Gastroesophageal sphincter (tissue), 4 donors: ENCODE measurements at regions not wholly inside any gene's neighbourhood (a gene's known extent, or its start where the extent isn't known, plus 50 kb on each side); places are given as distances from the start of the nearest gene placed in this dataset.

Experiments used
- ATAC-seq: fragments of 150-250 bp; one replicate; pipeline ENCODE4 v1.9.1; 2016; ENCODE audit warnings: mild to moderate bottlenecking, moderate library complexity
- H3K27ac ChIP-seq, 4 donors: fragments of 200-600 bp; sonication (generic) in 3 of 4; 1 replicate in 3 of 4; 2 replicates in 1 of 4; pipeline ENCODE4 v1.5.1; 2016 to 2019
- H3K27me3 ChIP-seq: fragments of 200-600 bp; sonication (generic); one replicate; pipeline ENCODE4 v1.5.1; 2019
- H3K36me3 ChIP-seq, 2 donors: fragments of 200-600 bp; sonication (generic); one replicate each; pipeline ENCODE4 v1.5.1; 2019; ENCODE audit warnings: control low read depth in 1 of 2
- H3K4me1 ChIP-seq, 3 donors: fragments of 200-600 bp; sonication (generic); 1 replicate in 2 of 3; 2 replicates in 1 of 3; pipeline ENCODE4 v1.5.1; 2016 to 2019; ENCODE audit warnings: control low read depth in 2 of 3
- H3K4me3 ChIP-seq, 2 donors: fragments of 200-600 bp; sonication (generic); one replicate each; pipeline ENCODE4 v1.5.1; 2019; ENCODE audit warnings: mild to moderate bottlenecking in 1 of 2, moderate library complexity in 1 of 2
- H3K9me3 ChIP-seq, 3 donors: fragments of 200-600 bp; sonication (generic); one replicate each; pipeline ENCODE4 v1.5.1; 2017 to 2019; ENCODE audit warnings: control low read depth in 2 of 3
- EP300 ChIP-seq: sonication (generic); formaldehyde crosslinking; IDR thresholded peaks from one replicate; pipeline ENCODE4 v1.6.1; 2017; ENCODE audit warnings: antibody characterized with exemption, mild to moderate bottlenecking
- POLR2A ChIP-seq, 2 donors: fragments of 450-650 bp; IDR thresholded peaks; one replicate each; pipeline ENCODE4 v1.6.1; 2017; ENCODE audit warnings: antibody characterized with exemption in 2 of 2, mild to moderate bottlenecking in 2 of 2, moderate library complexity in 1 of 2
- POLR2AphosphoS5 ChIP-seq: sonication (generic); formaldehyde crosslinking; IDR thresholded peaks from one replicate; pipeline ENCODE4 v1.6.1; 2017; ENCODE audit warnings: antibody characterized with exemption
- WGBS, 2 donors: methylation state at CpG; one replicate each; pipeline ENCODE4 v1.1.5; 2018; ENCODE audit warnings: low coverage in 1 of 2; 5-methylcytosine and 5-hydroxymethylcytosine counted together
- TF ChIP-seq, protein P1 (sequence below), 4 experiments: fragments of 200-600 bp in 2 of 4; fragments of 450-650 bp in 2 of 4; sonication (generic) in 1 of 4; IDR thresholded peaks; one replicate each; pipeline ENCODE4 v1.5.1; 2017 to 2019; ENCODE audit warnings: antibody characterized with exemption in 4 of 4, mild to moderate bottlenecking in 2 of 4, moderate library complexity in 2 of 4

DNA sequence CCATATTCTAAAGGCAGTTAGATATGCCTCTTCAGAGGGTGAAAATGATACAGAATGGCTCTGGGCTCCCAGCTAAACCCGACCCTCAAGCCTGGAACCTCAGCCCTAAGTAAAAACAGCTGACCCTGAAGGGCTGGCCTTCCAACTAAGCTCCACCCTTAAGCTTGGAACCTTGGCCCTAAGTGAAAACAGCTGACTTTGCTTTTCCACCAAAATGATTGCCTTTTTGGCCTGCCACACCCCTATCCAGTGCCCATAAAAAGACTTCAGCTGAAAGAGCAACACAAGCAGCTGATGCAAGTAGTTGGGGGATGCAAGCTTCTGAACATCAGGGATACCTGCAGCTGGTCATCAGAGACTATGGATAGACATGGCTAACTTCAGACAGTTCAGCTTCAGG lies 647.4 kb upstream of the SGCD start:
- Histone ChIP-seq H3K9me3 (peaks cover 0 to 15% (median 0%) of the 10 kb centered on the region in 3 donors), H3K4me1 (no peaks in the 10 kb centered on the region), H3K27ac (no peak overlapping the region), H3K27me3 (no peaks in the 10 kb centered on the region), H3K4me3 (no peak overlapping the region), H3K36me3 (no peaks in the 10 kb centered on the region)
- TF ChIP-seq POLR2AphosphoS5 (no peak), POLR2A (IDR thresholded peaks at IDR 0.05) (no peak), EP300 (no peak)
- TF ChIP-seq, protein P1, sequence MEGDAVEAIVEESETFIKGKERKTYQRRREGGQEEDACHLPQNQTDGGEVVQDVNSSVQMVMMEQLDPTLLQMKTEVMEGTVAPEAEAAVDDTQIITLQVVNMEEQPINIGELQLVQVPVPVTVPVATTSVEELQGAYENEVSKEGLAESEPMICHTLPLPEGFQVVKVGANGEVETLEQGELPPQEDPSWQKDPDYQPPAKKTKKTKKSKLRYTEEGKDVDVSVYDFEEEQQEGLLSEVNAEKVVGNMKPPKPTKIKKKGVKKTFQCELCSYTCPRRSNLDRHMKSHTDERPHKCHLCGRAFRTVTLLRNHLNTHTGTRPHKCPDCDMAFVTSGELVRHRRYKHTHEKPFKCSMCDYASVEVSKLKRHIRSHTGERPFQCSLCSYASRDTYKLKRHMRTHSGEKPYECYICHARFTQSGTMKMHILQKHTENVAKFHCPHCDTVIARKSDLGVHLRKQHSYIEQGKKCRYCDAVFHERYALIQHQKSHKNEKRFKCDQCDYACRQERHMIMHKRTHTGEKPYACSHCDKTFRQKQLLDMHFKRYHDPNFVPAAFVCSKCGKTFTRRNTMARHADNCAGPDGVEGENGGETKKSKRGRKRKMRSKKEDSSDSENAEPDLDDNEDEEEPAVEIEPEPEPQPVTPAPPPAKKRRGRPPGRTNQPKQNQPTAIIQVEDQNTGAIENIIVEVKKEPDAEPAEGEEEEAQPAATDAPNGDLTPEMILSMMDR (IDR thresholded peaks at IDR 0.05): no peak
- no peak for ATAC-seq
- WGBS, 2 donors: 40% methylated on average over 1 of the region's 1 CpG

DNA sequence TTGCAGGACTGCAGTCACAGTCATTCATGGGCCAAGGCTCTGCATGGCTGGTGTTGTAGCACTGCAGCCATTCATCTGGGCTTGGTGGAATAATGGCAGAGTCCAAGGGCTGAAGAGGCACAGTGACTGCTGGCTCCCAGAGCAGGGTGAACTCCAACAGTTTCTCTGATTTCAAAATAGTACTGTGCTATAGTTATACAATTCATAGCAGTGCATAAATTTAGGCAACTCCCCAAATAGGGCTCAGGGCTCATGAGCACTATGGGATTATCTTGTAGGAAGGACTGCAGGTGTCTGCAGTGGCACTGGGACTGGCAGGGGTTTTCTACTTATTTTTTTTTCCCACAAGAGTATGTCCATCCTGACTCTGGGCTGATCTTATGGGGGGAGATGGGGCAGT lies 642.5 kb upstream of the SGCD start:
- no peak for ATAC-seq
- no peak for TF ChIP-seq POLR2AphosphoS5
- TF ChIP-seq, protein P1 (IDR thresholded peaks at IDR 0.05): no peak
- no peak for TF ChIP-seq EP300
- no peak for TF ChIP-seq POLR2A (IDR thresholded peaks at IDR 0.05)
- H3K9me3 ChIP-seq: no peaks in the 10 kb centered on the region

DNA sequence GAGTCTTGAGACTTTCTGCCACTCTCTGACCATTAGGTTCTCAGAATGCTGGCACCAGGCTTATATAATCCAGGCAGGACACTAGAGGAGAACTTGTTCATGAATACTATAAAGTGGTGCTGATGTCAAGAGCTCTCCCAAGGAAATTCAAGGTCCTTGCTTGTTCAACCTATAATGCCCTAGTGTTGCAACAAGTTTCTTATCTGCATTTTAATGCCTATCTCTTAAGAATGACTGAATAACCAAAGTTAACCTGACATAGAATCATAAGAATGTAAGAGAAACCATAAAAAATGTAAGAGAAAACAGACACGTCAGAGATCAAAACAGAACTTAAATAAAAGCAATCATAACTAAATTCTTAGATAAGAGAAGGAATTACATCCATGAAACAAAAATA lies 640.8 kb upstream of the SGCD start:
- WGBS, 2 donors: 42 to 60% methylated on average over 1 of the region's 1 CpG
- Histone ChIP-seq H3K36me3 (no peaks in the 10 kb centered on the region), H3K4me3 (no peak overlapping the region), H3K4me1 (no peaks in the 10 kb centered on the region), H3K9me3 (no peaks in the 10 kb centered on the region), H3K27me3 (no peaks in the 10 kb centered on the region), H3K27ac (no peak overlapping the region)
- no peak for ATAC-seq
- TF ChIP-seq POLR2A (IDR thresholded peaks at IDR 0.05) (no peak), EP300 (no peak), POLR2AphosphoS5 (no peak)
- TF ChIP-seq, protein P1 (IDR thresholded peaks at IDR 0.05): no peak

More for the DNA sequence above, 642.5 kb upstream of the SGCD start:
- Histone ChIP-seq H3K27me3 (no peaks in the 10 kb centered on the region), H3K4me1 (no peaks in the 10 kb centered on the region), H3K36me3 (no peaks in the 10 kb centered on the region), H3K27ac (no peak overlapping the region), H3K4me3 (no peak overlapping the region)

DNA sequence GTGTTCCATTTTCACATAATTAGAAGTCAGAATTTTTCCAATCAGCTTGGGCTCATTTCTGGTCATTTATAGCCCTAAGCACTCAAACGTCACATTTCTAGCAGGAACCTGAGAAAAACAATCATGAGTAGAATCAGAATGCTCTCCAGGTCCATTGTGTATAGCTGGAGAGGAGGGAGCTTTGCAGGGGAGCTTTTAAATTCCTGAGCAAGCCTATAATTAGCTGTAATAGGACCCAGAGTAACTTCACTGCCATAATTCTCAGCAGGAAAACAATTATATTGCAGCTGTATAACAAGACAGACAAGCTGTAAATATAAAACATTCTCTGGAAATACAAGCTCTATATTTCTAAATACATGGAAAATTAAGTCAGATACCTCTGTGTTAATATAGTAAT lies 637.6 kb upstream of the SGCD start:
- no peak overlapping the region for H3K4me3 ChIP-seq
- H3K9me3 ChIP-seq: no peaks in the 10 kb centered on the region
- H3K27ac ChIP-seq: no peak overlapping the region
- H3K27me3 ChIP-seq: no peaks in the 10 kb centered on the region
- 43 to 50% methylated on average over 1 of the region's 1 CpG for WGBS, 2 donors
- H3K36me3 ChIP-seq: no peaks in the 10 kb centered on the region
- ATAC-seq: no peak
- TF ChIP-seq EP300 (no peak), POLR2A (IDR thresholded peaks at IDR 0.05) (no peak), POLR2AphosphoS5 (no peak)
- TF ChIP-seq, protein P1 (IDR thresholded peaks at IDR 0.05): no peak
- H3K4me1 ChIP-seq: no peaks in the 10 kb centered on the region

DNA sequence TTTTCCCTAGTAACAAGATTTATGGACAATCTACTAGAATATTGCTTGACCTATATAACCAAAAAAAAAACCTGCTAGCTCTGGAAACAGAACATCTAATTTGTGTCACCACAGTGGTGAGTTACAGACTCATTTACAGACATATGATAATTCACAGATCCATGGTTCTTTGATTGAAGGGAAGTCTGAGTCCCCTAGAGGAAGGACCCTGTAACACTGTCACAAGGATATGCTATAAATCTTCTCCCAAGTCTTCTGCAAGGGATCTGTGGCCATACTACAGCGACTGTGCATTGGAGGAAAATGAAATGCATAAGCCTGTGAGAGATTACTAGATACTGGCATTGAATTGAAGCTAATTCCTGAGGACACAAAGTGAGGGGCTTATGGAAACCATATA lies 630.6 kb upstream of the SGCD start:
- no peaks in the 10 kb centered on the region for H3K36me3 ChIP-seq
- 82 to 100% methylated on average over 1 of the region's 1 CpG for WGBS, 2 donors

More for the DNA sequence above, 630.6 kb upstream of the SGCD start:
- no peaks in the 10 kb centered on the region for H3K27me3 ChIP-seq
- H3K9me3 ChIP-seq: peaks cover 0 to 8% (median 0%) of the 10 kb centered on the region in 3 donors
- no peak for TF ChIP-seq POLR2AphosphoS5
- no peak for TF ChIP-seq POLR2A (IDR thresholded peaks at IDR 0.05)
- no peak for TF ChIP-seq EP300
- no peak for ATAC-seq
- no peak overlapping the region for H3K4me3 ChIP-seq
- no peaks in the 10 kb centered on the region for H3K4me1 ChIP-seq
- no peak overlapping the region for H3K27ac ChIP-seq
